HG03521 (cell line): ENCODE measurements at regions not wholly inside any gene's neighbourhood (a gene's known extent, or its start where the extent isn't known, plus 50 kb on each side); places are given as distances from the start of the nearest gene placed in this dataset.

Experiments used
- ATAC-seq: cut with Tn5 transposase; IDR thresholded peaks from one replicate; pipeline ENCODE4 v1.9.1; 2021; ENCODE audit warnings: mild to moderate bottlenecking, moderate library complexity; ENCODE audit not compliant: unreplicated experiment

DNA sequence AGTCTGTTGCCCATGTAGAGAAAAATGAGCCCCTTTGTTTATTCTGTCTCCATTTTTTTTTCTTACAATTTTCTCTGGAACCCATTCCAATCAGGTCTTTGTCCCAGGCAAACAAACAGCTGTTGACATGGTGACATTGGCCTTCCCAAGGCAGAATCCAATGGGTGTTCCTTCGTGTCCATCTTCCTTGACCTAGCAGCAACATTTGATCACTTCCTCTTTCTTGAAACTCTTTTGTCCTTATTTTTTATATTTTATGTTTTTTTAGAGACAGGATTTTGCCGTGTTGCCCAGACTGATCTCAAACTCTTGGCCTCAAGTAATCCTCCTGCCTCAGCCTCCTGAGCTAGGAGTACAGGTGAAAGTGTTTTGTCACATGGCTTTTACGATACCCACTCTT is 65.4 kb upstream of the CACNA1E start:
- no peak for ATAC-seq

DNA sequence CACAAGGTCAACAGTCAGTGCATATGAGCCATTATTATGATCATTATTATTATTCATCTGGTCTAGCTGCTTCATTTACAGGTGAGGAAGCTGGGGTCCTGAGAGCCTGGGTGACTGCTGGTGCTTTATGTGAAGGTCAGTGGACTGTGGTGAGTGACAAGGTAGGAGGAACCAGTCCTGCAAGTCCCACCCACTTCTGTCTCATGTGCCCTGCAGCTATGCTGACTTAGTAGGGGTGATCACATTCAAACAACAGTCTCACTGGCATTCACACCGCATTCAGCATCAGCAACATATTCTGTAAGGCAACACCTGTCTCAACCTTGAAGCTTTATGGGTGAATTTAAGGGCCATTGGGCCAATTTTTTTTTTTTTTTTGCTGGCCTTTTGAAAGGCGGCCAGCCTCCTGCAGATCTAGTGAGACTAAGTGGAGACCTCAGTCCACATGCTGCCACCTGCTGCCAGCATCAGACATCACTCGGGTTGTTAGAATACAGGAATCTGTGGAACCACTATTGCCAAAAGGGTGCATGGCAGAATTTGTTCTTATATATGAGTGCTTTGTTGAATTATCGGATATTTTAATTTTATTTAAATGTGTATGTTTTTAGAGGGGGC is 59.9 kb upstream of the CACNA1E start:
- ATAC-seq = no peak

DNA sequence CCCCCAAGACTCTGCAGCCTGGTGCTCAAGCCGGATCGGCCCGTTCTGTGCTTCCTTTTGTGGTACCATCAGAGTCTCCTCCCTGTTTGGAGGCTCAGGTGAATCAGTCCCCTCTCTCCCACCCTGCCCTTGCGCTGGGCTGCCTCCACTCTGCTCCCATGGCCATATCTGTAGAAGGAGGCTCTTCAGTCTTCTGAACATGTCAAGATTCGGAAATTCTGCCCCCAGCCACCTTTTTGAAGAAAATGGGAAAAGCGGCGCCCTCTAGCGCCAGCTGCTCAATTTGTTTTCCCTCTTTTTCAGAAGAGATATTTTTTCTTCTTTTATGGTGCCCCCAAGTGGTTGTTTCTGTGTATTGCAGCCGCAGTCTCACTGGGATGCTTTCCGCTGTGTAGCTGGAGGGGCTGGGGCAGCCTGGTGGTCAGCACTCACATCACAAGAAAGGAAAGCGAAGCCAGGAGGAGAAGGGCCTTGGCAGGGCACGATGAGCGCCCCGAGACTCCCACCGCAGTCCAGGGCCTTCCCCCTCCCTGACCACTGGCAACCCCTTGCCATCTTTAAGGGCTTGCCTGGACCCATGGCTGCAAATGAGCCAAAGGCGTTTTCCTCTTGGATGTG is 58.4 kb upstream of the CACNA1E start:
- no peak for ATAC-seq

DNA sequence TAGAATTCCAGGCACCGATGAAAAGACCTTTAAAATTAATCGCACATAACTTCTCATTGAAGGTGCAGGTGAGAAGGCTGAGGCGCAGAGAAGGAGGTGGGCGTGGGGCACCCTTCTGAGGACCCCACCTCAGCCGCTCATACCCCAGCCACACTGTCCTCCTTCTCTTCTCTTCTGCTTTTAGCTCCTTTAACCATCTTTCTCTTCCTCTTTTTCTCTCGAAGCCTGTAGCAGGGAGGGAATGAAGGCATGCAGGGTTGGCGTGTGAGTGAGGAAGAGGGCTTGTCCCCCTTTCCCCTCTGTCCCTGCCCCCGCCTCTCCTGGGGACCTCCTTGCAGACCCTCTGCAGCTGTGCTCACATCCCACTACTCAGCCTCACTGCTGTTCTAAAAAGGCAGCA is 57.8 kb upstream of the CACNA1E start:
- ATAC-seq = no peak

DNA sequence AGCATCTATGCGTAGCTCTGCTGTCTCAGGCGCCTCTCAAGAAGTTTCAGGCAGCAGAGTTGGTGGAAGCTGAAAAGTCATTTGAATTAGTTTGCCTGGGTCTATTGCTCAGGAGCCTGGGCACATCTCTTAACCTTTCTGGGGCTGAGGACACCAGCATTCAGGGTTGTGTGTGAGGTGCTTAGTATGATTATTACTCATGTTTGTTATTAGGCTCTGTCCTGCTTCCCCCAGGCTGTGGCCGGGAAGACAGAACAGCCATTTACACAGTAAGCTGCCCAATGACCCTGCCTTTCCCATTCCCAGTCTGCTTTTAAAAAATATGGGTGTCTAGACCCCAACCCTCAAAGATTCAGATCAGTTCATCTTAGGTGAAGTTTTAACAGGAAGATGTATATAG is 53.9 kb upstream of the CACNA1E start:
- no peak for ATAC-seq

DNA sequence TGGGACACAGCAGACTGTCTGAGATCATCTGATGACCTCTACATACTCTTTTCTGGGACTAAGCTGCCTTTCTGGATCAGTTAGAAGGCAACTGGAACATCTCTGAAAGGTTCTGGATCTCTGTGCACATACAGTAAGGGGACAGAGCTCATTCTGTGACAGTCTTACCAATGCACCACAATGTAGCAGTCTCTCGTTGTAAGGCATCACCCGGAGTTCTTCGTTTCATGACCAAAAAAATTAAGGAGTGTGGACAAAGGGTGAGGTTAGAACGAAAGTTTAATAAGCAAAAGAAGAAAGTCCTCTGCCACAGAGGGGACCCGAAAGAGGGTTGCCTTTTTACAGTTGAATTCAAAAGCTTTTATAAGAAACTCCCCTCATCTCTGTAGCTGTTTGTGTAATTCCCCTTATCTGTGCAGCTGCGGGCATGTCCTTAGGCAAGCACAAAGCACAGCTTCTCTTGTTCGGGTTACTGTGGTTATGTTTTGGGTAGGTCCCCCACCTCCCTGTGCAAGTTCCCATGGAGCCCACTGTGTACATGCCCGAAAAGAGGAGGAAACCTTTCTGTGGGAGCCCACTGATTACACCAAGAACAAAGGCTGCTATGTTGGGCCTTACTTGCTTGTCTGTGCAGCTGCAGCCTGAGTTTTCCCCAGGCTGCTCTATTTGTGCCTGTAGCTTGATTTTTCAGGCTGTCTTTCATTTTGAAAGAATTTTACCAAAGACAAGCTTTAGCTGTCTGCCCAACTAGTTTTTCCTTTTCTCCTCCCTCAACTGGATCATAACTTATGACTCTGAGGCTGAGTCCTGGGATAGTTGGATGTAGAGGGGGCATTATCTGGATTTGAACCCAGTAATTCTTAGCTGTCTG is 53.1 kb upstream of the CACNA1E start:
- no peak for ATAC-seq
